ENCODE measurements at regions not wholly inside any gene's neighbourhood (a gene's known extent, or its start where the extent isn't known, plus 50 kb on each side); places are given as distances from the start of the nearest gene placed in this dataset.

DNA sequence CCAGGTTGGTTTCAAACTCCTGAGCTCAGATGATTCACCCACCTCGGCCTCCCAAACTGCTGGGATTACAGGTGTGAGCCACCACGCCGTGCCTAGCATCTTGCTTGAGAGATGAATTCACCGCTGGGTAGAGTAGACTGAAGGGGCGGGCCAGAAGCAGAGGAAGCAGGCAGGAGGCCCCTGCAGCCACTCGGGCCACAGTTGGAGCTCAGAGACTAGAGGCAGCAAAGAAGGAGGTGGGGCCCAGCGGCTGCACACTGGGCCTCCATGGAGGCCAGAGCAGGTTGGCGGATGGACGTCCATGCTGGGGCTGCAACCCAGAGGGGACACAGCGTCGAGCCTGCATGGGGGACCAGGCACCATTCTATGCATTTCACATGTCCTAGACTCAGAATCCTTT is 88.4 kb upstream of the FGF3 start:
- peaks cover 15% of the 10 kb centered on the region for H3K36me3 Mint-ChIP-seq (ENCODE audit: insufficient read depth, unreplicated experiment)
- intact Hi-C loops (cut with micrococcal nuclease; ENCODE audit: unreplicated experiment) = no loop called here
- H3K4me1 Mint-ChIP-seq (ENCODE audit: low read depth, unreplicated experiment) = peaks cover 46% of the 10 kb centered on the region
- CTCF ChIA-PET = no interaction called here
- no TSS peak for BruUV-seq (replicated peaks)
- no peak overlapping the region for H3K4me3 Mint-ChIP-seq (ENCODE audit: low read depth, unreplicated experiment)
- no peak overlapping the region for H3K27ac Mint-ChIP-seq (ENCODE audit: unreplicated experiment)
- no peaks in the 10 kb centered on the region for H3K9me3 Mint-ChIP-seq (ENCODE audit: low read depth, unreplicated experiment)
- DNase-seq = no peak
- TF ChIP-seq, protein P1, sequence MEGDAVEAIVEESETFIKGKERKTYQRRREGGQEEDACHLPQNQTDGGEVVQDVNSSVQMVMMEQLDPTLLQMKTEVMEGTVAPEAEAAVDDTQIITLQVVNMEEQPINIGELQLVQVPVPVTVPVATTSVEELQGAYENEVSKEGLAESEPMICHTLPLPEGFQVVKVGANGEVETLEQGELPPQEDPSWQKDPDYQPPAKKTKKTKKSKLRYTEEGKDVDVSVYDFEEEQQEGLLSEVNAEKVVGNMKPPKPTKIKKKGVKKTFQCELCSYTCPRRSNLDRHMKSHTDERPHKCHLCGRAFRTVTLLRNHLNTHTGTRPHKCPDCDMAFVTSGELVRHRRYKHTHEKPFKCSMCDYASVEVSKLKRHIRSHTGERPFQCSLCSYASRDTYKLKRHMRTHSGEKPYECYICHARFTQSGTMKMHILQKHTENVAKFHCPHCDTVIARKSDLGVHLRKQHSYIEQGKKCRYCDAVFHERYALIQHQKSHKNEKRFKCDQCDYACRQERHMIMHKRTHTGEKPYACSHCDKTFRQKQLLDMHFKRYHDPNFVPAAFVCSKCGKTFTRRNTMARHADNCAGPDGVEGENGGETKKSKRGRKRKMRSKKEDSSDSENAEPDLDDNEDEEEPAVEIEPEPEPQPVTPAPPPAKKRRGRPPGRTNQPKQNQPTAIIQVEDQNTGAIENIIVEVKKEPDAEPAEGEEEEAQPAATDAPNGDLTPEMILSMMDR (IDR thresholded peaks at IDR 0.05; ENCODE audit: unreplicated experiment) = no peak
- H3K27me3 Mint-ChIP-seq (ENCODE audit: unreplicated experiment) = no peaks in the 10 kb centered on the region

DNA sequence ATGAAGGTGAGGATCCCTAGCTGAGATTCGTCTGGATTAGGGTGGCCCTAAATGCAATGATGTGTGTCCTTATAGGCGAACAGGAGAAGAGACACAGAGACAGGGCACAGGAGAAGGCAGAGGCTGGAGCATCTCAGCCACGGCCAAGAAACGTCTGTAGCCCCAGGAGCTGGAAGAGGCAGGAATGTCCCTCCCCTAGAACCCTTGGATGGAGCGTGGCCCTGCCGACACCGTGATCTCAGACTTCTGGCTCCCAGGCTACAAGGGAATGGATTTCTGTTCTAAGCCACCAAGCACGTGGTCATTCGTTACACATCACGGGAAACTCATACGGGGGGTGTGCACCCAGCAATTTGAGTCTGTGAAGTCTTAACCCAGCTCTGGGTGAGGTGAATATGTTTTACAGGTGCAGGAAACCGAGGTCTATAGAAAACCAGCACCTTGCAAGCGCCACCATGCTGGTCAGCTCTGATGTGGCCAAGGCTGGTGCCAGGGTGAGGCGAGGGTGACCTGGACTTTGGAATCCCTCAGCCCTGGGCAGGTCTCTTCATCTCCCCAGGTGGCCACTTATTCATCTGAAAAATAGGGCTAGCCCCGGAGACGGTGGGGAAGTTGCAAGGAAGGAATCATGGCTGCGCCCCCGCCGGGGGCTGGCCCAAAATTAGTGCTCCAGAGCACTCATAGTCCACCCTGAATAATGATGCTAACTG is 89.5 kb upstream of the FGF3 start:
- H3K36me3 Mint-ChIP-seq (ENCODE audit: insufficient read depth, unreplicated experiment) = peaks cover 15% of the 10 kb centered on the region
- peaks cover 49% of the 10 kb centered on the region for H3K4me1 Mint-ChIP-seq (ENCODE audit: low read depth, unreplicated experiment)
- no peaks in the 10 kb centered on the region for H3K9me3 Mint-ChIP-seq (ENCODE audit: low read depth, unreplicated experiment)
- TF ChIP-seq, protein P1 (IDR thresholded peaks at IDR 0.05; ENCODE audit: unreplicated experiment) = no peak
- BruUV-seq (replicated peaks) = no TSS peak
- intact Hi-C loops (cut with micrococcal nuclease; ENCODE audit: unreplicated experiment) = no loop called here
- H3K27ac Mint-ChIP-seq (ENCODE audit: unreplicated experiment) = no peak overlapping the region
- no peak overlapping the region for H3K4me3 Mint-ChIP-seq (ENCODE audit: low read depth, unreplicated experiment)
- no peak for DNase-seq
- no peaks in the 10 kb centered on the region for H3K27me3 Mint-ChIP-seq (ENCODE audit: unreplicated experiment)
- CTCF ChIA-PET = interaction anchor here (0.6 kb wide), 1 partner anchor 7 kb away, joined by 3 read pairs; no protein-coding TSS in a partner anchor

DNA sequence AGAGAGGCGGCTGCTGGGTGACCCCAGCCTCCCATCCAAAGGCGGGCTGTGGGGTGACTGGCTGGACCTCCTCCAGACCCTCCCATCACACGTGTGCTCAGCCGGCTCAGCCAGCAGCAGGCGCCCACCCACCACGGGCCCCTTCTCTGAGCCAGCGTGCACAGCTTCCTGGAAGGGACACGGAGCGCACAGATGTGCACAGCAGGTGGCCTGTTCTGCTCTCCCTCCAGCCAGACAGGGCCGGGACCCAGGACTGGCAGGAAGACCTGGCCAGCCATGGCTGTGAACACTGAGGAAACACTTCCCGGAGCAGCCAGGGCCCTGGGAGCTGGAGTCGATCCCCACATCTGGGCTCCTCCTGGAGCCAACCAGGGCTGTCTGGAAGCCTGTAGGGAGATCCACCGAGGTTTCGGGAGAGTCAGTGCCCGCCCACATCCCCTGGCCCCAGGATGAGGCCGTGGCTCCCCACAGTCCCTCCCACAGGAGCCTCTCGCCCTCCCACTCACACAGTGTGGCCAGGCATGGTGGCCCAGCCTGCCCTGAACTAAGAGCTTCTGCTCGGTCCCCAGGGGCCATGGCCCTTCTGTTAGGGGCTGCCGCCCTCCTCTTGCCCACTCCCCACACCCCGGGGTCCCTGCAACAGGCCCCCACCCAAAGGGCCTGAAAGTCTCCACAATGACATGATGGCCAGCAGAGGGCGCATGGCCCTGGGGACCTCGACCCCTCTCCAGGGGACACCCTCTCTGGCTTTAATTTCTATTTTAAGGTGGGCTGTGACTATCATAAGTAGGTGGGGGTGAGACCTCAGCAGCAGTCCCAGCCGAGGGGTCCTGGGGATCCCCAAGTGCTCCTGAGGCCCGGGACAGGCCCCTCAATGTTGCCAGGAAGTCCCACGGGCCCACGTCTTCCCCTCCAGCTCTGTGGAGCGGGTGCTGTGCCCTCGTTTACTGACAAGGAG is 90.6 kb upstream of the FGF3 start:
- no peak overlapping the region for H3K27ac Mint-ChIP-seq (ENCODE audit: unreplicated experiment)
- peaks cover 19% of the 10 kb centered on the region for H3K36me3 Mint-ChIP-seq (ENCODE audit: insufficient read depth, unreplicated experiment)
- intact Hi-C loops (cut with micrococcal nuclease; ENCODE audit: unreplicated experiment) = no loop called here
- peaks cover 55% of the 10 kb centered on the region for H3K4me1 Mint-ChIP-seq (ENCODE audit: low read depth, unreplicated experiment)
- H3K4me3 Mint-ChIP-seq (ENCODE audit: low read depth, unreplicated experiment) = no peak overlapping the region
- TF ChIP-seq, protein P1 (IDR thresholded peaks at IDR 0.05; ENCODE audit: unreplicated experiment) = peak; percentile 88
- no TSS peak for BruUV-seq (replicated peaks)
- CTCF ChIA-PET = interaction anchor here (0.6 to 2.5 kb wide), 6 partner anchors 9 to 1002 kb away, joined by 3 to 17 read pairs (median 4); no protein-coding TSS in a partner anchor
- H3K9me3 Mint-ChIP-seq (ENCODE audit: low read depth, unreplicated experiment) = no peaks in the 10 kb centered on the region
- H3K27me3 Mint-ChIP-seq (ENCODE audit: unreplicated experiment) = no peaks in the 10 kb centered on the region
- DNase-seq = no peak

- CTCF ChIA-PET = interaction anchor here (0.6 to 2.5 kb wide), 6 partner anchors 10 to 1001 kb away, joined by 3 to 17 read pairs (median 4); no protein-coding TSS in a partner anchor
- no peaks in the 10 kb centered on the region for H3K9me3 Mint-ChIP-seq (ENCODE audit: low read depth, unreplicated experiment)
- intact Hi-C loops (cut with micrococcal nuclease; ENCODE audit: unreplicated experiment) = no loop called here
- H3K27me3 Mint-ChIP-seq (ENCODE audit: unreplicated experiment) = no peaks in the 10 kb centered on the region
- DNase-seq = no peak
- no peak overlapping the region for H3K4me3 Mint-ChIP-seq (ENCODE audit: low read depth, unreplicated experiment)
- BruUV-seq (replicated peaks) = no TSS peak
- peaks cover 25% of the 10 kb centered on the region for H3K36me3 Mint-ChIP-seq (ENCODE audit: insufficient read depth, unreplicated experiment)
- TF ChIP-seq, protein P1 (IDR thresholded peaks at IDR 0.05; ENCODE audit: unreplicated experiment) = no peak
- H3K27ac Mint-ChIP-seq (ENCODE audit: unreplicated experiment) = no peak overlapping the region
- H3K4me1 Mint-ChIP-seq (ENCODE audit: low read depth, unreplicated experiment) = peaks cover 58% of the 10 kb centered on the region
Observed at GRCh38 chr11:69910519-69911309, 91.5 kb upstream of the FGF3 start.
